ENCODE measurements at regions not wholly inside any gene's neighbourhood (a gene's known extent, or its start where the extent isn't known, plus 50 kb on each side); places are given as distances from the start of the nearest gene placed in this dataset.

- TF ChIP-seq CTCF (IDR thresholded peaks at IDR 0.05) (no peak), POLR2AphosphoS5 (IDR thresholded peaks at IDR 0.05) (no peak), POLR2A (IDR thresholded peaks at IDR 0.05) (no peak)
These were observed 519.1 kb upstream of the AUTS2 start for GRCh38 chr7:69078997-69079769.
